Muscle layer of colon (tissue), 2 donors: ENCODE measurements at regions not wholly inside any gene's neighbourhood (a gene's known extent, or its start where the extent isn't known, plus 50 kb on each side); places are given as distances from the start of the nearest gene placed in this dataset.
"Not testable (repeated sequence)": the region's sequence is repeated elsewhere in the genome, so short reads cannot be mapped to it uniquely, and the experiment has no call there.

Source experiments
- H3K27ac ChIP-seq: one replicate; pipeline ENCODE4 v1.7.0; 2013; ENCODE audit warnings: low read depth, mild to moderate bottlenecking, low read length, moderate library complexity
- H3K27me3 ChIP-seq, 2 donors: one replicate each; pipeline ENCODE4 v1.7.0; 2013; ENCODE audit warnings: low read length in 2 of 2, mild to moderate bottlenecking in 2 of 2; ENCODE audit not compliant: insufficient read depth in 2 of 2, control insufficient read depth in 1 of 2
- H3K36me3 ChIP-seq: one replicate; pipeline ENCODE4 v1.7.0; 2013; ENCODE audit warnings: mild to moderate bottlenecking, low read length; ENCODE audit not compliant: insufficient read depth
- H3K4me1 ChIP-seq: one replicate; pipeline ENCODE4 v1.7.0; 2013; ENCODE audit warnings: mild to moderate bottlenecking, low read length; ENCODE audit not compliant: insufficient read depth
- H3K4me3 ChIP-seq, 2 donors: one replicate each; pipeline ENCODE4 v1.7.0; 2013; ENCODE audit warnings: low read length in 2 of 2, low read depth in 1 of 2, mild to moderate bottlenecking in 1 of 2, moderate library complexity in 1 of 2
- H3K9ac ChIP-seq: one replicate; pipeline ENCODE4 v1.7.0; 2013; ENCODE audit warnings: low read length
- H3K9me3 ChIP-seq: one replicate; pipeline ENCODE4 v1.7.0; 2013; ENCODE audit warnings: mild to moderate bottlenecking, low read length
- donor health status: abdominal sarcoma.
- donor health status: Adenocarcinoma of cecum.

DNA sequence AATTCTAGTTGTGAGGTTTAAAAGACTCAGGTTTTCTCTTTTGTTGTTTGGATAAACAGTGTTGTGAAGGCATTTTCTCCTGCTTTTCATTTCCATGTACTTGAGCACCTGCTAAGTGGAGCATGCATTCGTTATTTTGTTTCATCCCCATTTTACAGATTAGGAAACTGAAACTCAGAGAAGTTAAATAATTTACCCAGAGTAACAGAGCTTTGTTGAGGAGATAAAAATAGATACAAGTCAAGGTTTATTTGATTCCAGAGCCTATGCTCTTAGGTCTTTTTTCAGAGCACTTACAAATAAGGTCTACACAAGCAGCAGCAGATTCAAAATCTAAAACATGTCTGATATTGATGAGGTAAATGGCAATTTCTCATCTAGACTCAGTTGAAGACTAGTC is 254.7 kb upstream of the PTBP2 start:
- Histone ChIP-seq H3K4me3 (no peak overlapping the region), H3K36me3 (no peaks in the 10 kb centered on the region), H3K4me1 (no peaks in the 10 kb centered on the region), H3K27ac (no peak overlapping the region), H3K9ac (no peak overlapping the region), H3K27me3 (no peaks in the 10 kb centered on the region), H3K9me3 (no peaks in the 10 kb centered on the region)

DNA sequence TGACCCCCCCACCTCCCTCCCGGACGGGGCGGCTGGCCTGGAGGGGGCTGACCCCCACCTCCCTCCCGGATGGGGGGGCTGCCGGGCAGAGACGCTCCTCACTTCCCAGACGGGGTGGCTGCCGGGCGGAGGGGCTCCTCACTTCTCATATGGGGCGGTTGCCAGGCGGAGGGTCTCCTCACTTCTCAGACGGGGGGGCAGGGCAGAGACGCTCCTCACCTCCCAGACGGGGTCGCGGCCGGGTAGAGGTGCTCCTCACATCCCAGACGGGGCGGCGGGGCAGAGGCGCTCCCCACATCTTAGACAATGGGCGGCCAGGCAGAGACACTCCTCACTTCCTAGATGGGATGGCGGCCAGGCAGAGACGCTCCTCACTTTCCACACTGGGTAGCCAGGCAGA is 251.9 kb upstream of the PTBP2 start:
- H3K27ac ChIP-seq, H3K27me3 ChIP-seq, H3K36me3 ChIP-seq, H3K9ac ChIP-seq, H3K9me3 ChIP-seq, H3K4me1 ChIP-seq, H3K4me3 ChIP-seq: not testable (repeated sequence)

DNA sequence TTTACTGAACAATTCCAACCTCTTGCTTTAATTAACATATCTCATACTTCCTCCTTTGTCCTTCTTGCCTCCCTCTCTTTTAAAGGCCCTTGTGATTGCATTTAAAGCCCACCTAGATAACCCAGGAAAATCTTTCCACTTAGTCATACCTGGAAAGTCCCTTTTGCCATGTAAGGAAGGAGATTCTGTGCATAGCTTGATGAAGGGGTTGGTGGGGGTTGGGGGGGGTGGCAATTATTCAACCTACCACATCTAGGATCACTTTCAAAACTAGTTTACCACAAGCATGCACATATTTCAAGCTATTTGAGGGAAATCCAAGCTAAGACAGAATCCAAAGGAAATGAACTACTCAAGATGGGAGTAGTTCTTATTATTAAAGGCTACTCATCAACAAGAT is 249.1 kb upstream of the PTBP2 start:
- Histone ChIP-seq H3K27me3 (no peaks in the 10 kb centered on the region), H3K36me3 (no peaks in the 10 kb centered on the region), H3K9ac (no peak overlapping the region), H3K27ac (no peak overlapping the region), H3K4me1 (peaks cover 4% of the 10 kb centered on the region), H3K9me3 (no peaks in the 10 kb centered on the region), H3K4me3 (no peak overlapping the region)

DNA sequence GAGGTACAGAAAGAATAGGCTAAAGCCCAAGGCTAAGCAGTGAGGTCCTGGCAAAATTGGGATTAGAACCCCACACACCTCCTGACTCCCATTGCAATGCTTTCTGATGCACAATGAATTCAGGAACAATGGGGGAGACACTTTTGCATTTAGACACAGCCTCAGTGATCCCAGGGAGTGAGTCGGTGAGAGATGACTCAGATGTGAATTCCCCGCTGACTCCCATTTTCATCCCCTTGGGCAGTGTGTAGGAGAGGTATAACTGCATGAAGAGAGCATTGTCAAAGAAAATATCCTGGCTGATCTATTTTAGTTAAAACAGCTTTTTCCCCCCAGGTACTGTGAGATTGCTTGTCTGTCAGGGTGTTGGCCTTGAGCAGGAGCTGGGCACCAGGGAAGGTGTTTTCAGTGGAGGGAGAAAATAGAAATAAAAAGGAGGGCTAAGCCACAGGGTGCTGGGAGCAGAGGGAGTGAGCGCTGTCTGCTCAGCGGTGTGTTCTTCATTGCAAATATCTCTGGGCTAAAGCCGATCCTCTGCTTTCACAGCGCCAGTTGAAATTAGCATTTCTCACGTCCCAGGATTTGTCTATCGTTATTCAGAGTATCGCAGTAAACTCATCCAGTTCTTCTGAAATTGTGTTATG is 247.7 kb upstream of the PTBP2 start:
- Histone ChIP-seq H3K27ac (no peak overlapping the region), H3K9me3 (no peaks in the 10 kb centered on the region), H3K9ac (no peak overlapping the region), H3K4me1 (peaks cover 4% of the 10 kb centered on the region), H3K27me3 (no peaks in the 10 kb centered on the region), H3K4me3 (no peak overlapping the region), H3K36me3 (no peaks in the 10 kb centered on the region)

DNA sequence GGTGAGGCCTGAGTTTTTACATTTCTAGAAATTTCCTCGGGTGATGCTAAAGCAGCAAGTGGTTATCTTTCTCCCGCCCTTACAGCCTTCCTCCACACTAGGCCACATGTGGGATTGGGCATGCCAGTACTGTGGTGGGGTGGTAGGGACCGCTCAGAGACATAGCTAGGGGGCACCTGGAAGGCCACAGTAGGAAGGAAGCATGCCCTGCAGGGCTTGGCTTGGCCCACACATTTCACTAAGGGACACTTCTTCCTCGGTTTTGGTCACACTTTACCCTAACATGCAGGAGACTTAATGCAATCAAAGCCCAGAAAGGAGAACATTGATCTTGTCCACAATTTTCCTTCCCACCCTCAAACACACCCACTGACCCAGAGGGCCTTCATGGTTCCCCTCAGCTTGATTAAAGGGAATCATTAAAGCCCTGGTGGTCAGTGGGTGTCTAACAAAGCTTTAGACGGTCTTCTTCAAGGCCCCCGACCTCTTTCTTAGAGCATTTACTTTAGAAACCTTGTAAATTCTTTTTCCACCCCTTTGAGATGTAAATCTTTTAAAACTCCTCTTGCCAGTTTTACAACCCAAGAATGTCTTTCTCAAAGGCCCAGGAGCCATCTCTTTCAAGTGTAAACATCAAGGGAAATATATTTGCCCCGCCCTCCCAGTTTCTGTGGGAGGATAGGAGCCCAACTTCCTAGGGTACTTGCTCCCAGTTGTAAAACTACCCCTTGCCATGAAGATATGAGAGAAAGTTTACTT is 246.4 kb upstream of the PTBP2 start:
- H3K9me3 ChIP-seq: no peaks in the 10 kb centered on the region
- H3K27ac ChIP-seq: no peak overlapping the region
- H3K4me3 ChIP-seq: no peak overlapping the region
- H3K36me3 ChIP-seq: no peaks in the 10 kb centered on the region
- peaks cover 4% of the 10 kb centered on the region for H3K4me1 ChIP-seq
- no peaks in the 10 kb centered on the region for H3K27me3 ChIP-seq
- no peak overlapping the region for H3K9ac ChIP-seq

DNA sequence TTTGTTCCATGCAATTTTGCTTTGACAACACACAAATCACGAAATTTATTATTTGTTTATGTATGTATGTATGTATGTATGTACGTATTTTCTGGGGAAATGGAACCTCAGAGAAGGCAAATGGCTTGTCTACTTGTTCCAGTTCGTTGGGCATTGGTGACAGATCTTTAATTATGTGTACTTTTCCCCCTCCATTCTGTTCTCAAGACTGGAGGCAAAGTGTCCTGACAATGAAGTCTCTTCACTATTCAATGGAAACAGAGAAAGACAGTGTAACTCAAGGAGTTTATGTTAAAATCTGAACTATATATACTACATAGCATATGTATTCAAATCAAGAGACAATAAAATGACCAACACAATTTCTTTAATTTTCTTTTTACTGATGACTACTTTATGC is 245.7 kb upstream of the PTBP2 start:
- no peaks in the 10 kb centered on the region for H3K9me3 ChIP-seq
- no peak overlapping the region for H3K4me3 ChIP-seq
- H3K36me3 ChIP-seq: no peaks in the 10 kb centered on the region
- peaks cover 4% of the 10 kb centered on the region for H3K4me1 ChIP-seq
- no peak overlapping the region for H3K27ac ChIP-seq
- H3K27me3 ChIP-seq: no peaks in the 10 kb centered on the region
- H3K9ac ChIP-seq: no peak overlapping the region

DNA sequence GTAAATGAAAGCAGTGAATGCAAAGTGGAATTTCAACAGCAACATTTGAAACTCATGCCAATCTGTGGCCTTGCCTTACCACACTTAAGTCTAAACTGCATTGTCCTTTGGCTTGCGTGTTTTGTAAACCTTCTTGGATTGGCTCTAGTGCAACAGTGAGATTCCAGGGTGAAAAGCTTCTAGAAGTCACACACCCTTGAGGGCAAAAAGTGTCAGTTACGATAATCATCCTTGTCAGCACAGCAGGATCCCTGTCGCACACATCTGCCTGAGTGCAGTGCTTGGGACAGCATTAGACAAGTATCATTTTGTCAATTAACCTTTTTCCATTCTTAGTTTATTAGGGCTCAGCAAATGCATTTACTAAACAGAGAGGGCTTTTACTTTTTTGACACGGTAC is 243.4 kb upstream of the PTBP2 start:
- Histone ChIP-seq H3K9me3 (no peaks in the 10 kb centered on the region), H3K36me3 (no peaks in the 10 kb centered on the region)

DNA sequence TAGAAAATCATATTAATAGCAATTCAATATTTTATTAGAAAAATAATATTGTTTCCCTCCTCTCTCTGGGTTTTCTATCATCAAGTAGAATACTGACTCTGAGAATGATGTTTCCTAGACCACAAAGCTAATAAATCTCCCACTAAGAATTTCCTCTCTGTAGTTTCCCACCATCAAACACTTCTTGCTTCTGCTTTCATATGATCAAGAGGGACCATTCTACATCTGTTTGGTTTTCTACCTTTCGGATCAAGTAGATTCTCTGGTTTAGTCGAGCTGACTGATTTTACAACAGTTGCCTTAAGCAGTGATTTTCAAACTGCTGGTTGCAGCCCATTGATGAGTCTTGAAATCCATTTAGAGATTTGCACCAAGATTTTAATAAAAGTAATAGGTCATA is 240.2 kb upstream of the PTBP2 start:
- H3K9ac ChIP-seq: no peak overlapping the region
- no peaks in the 10 kb centered on the region for H3K27me3 ChIP-seq
- no peak overlapping the region for H3K4me3 ChIP-seq
- H3K9me3 ChIP-seq: no peaks in the 10 kb centered on the region
- H3K4me1 ChIP-seq: peaks cover 18% of the 10 kb centered on the region
- no peaks in the 10 kb centered on the region for H3K36me3 ChIP-seq
- peak overlapping the region; percentile 18 for H3K27ac ChIP-seq

More for the DNA sequence above, 243.4 kb upstream of the PTBP2 start:
- Histone ChIP-seq H3K4me1 (peaks cover 4% of the 10 kb centered on the region), H3K4me3 (no peak overlapping the region), H3K27me3 (no peaks in the 10 kb centered on the region), H3K27ac (no peak overlapping the region), H3K9ac (no peak overlapping the region)

DNA sequence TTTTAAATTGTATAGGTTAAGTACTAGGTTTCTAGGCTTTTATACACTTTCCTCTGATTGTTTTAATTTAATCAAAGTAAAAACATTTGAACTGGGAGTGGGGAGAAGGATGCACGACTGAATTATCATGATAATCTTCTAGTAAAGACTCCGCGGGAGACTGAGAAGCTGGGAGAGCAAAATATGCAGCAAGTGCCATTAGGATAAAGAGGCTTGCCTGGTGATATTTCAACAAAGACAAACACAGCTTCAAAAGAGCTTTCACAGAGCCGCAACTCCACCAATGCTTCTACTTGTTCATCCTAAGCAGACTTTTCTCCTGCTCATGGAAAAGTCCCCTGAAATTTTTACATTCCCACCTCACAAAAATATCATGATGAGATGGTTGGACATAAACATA is 239.0 kb upstream of the PTBP2 start:
- Histone ChIP-seq H3K36me3 (no peaks in the 10 kb centered on the region), H3K9ac (no peak overlapping the region), H3K27ac (peak overlapping the region; percentile 18), H3K9me3 (no peaks in the 10 kb centered on the region), H3K4me3 (peak overlapping the region in 1 of 2 donors; percentile 30), H3K27me3 (no peaks in the 10 kb centered on the region), H3K4me1 (peaks cover 29% of the 10 kb centered on the region)

DNA sequence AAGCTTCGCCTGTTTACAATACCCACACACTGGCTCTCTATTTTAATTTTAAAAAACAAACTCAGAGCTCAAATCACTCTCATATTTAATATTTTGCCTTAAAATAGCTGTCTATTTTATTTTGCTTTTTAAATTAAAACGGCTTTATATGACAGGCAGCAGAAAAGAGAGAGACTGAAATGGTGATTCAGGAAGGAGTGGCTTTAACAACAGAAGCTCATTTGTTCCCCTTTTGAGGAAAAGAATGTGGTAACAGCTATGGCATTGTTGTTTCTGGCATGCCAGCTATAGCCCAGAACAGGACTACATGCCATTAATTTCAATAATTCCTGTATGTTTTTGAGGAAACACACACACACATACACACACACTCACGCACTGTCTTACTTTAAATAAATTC is 234.2 kb upstream of the PTBP2 start:
- Histone ChIP-seq H3K36me3 (no peaks in the 10 kb centered on the region), H3K9me3 (no peaks in the 10 kb centered on the region), H3K27ac (no peak overlapping the region), H3K4me1 (peaks cover 43% of the 10 kb centered on the region), H3K4me3 (no peak overlapping the region), H3K9ac (no peak overlapping the region), H3K27me3 (no peaks in the 10 kb centered on the region)

DNA sequence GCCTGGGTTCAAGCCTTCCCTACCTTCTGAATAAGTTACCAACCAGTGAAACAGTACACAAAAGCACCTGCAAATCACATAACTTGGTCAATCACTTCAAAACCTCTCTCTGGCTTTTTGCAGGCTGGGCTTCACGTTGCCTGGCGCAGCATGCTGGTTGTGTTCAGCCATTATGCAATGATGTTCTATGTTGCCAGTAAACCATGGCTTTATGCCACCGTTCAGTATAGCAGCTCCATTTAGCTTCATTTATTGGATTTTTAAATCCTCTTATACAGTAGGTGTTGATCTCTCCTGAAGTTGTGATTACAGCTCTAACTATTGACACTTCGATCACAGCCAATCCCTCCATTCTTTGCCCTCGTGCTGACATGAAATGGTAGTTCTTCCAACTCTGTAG is 233.6 kb upstream of the PTBP2 start:
- H3K4me1 ChIP-seq: peaks cover 43% of the 10 kb centered on the region
- no peak overlapping the region for H3K4me3 ChIP-seq
- H3K27me3 ChIP-seq: no peaks in the 10 kb centered on the region
- H3K36me3 ChIP-seq: no peaks in the 10 kb centered on the region
- H3K9ac ChIP-seq: no peak overlapping the region
- H3K9me3 ChIP-seq: no peaks in the 10 kb centered on the region
- no peak overlapping the region for H3K27ac ChIP-seq

DNA sequence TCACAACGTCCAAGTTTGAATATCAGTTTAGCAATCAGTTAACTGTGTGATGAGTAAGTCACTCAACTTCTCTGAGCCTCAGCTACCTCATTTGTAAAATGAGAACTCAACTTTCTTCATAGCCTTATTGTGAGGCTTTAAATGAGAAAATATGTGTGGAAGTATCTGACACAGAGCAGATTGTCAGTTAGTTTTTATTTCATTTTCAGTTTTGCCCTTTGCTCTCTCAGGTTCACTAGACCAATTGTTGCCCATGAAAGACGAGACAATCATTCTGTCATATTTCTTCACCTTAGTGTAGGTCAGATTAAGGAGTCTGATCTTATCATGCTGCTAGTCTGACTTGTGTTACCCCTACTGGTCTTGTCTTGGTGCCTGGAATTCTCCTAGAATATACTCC is 232.8 kb upstream of the PTBP2 start:
- Histone ChIP-seq H3K36me3 (no peaks in the 10 kb centered on the region), H3K9ac (no peak overlapping the region), H3K27me3 (no peaks in the 10 kb centered on the region), H3K4me3 (no peak overlapping the region), H3K4me1 (peaks cover 43% of the 10 kb centered on the region), H3K27ac (no peak overlapping the region), H3K9me3 (no peaks in the 10 kb centered on the region)
